ENCODE measurements at regions not wholly inside any gene's neighbourhood (a gene's known extent, or its start where the extent isn't known, plus 50 kb on each side); places are given as distances from the start of the nearest gene placed in this dataset.

- DNase-seq (ENCODE audit: low read depth in 2 of 2) = no peak
Observed at GRCh38 chr14:65250162-65250495, 147.8 kb upstream of the MAX start.

- DNase-seq (ENCODE audit: low read depth in 2 of 2) = peak; percentile 88 to 89
Observed at GRCh38 chr14:65251213-65251612, 148.9 kb upstream of the MAX start.

- no peak for DNase-seq (ENCODE audit: low read depth in 2 of 2)
Observed at GRCh38 chr14:65252482-65253255, 150.4 kb upstream of the MAX start.

- DNase-seq (ENCODE audit: low read depth in 2 of 2) = no peak
Observed at GRCh38 chr14:65255029-65255545, 152.8 kb upstream of the MAX start.

GRCh38 chr14:65255583-65256461 is 153.5 kb upstream of the MAX start:
- no peak for DNase-seq (ENCODE audit: low read depth in 2 of 2)

- no peak for DNase-seq (ENCODE audit: low read depth in 2 of 2)
Observed at GRCh38 chr14:65256714-65257113, 154.4 kb upstream of the MAX start.

GRCh38 chr14:65257425-65257824 is 155.1 kb upstream of the FUT8 start:
- no peak for DNase-seq (ENCODE audit: low read depth in 2 of 2)

GRCh38 chr14:65258391-65258790 is 154.1 kb upstream of the FUT8 start:
- DNase-seq (ENCODE audit: low read depth in 2 of 2) = no peak

GRCh38 chr14:65259000-65259399 is 153.5 kb upstream of the FUT8 start:
- DNase-seq (ENCODE audit: low read depth in 2 of 2) = no peak

GRCh38 chr14:65260786-65261185 is 151.7 kb upstream of the FUT8 start:
- peak in 1 of 2 experiments; percentile 69 for DNase-seq (ENCODE audit: low read depth in 2 of 2)

- no peak for DNase-seq (ENCODE audit: low read depth in 2 of 2)
Observed at GRCh38 chr14:65261425-65261920, 151.1 kb upstream of the FUT8 start.

- DNase-seq (ENCODE audit: low read depth in 2 of 2) = no peak
Observed at GRCh38 chr14:65261946-65262345, 150.6 kb upstream of the FUT8 start.

- DNase-seq (ENCODE audit: low read depth in 2 of 2) = no peak
Observed at GRCh38 chr14:65263177-65263788, 149.2 kb upstream of the FUT8 start.

- DNase-seq (ENCODE audit: low read depth in 2 of 2) = no peak
Observed at GRCh38 chr14:65267856-65268255, 144.7 kb upstream of the FUT8 start.

- DNase-seq (ENCODE audit: low read depth in 2 of 2) = no peak
Observed at GRCh38 chr14:65268594-65268993, 143.9 kb upstream of the FUT8 start.

GRCh38 chr14:65269732-65270131 is 142.8 kb upstream of the FUT8 start:
- DNase-seq (ENCODE audit: low read depth in 2 of 2) = no peak

- DNase-seq (ENCODE audit: low read depth in 2 of 2) = no peak
Observed at GRCh38 chr14:65277027-65277426, 135.5 kb upstream of the FUT8 start.

- DNase-seq (ENCODE audit: low read depth in 2 of 2) = no peak
Observed at GRCh38 chr14:65277580-65278270, 134.8 kb upstream of the FUT8 start.

- no peak for DNase-seq (ENCODE audit: low read depth in 2 of 2)
Observed at GRCh38 chr14:65278589-65278988, 133.9 kb upstream of the FUT8 start.

- DNase-seq (ENCODE audit: low read depth in 2 of 2) = no peak
Observed at GRCh38 chr14:65279510-65279909, 133.0 kb upstream of the FUT8 start.

GRCh38 chr14:65279958-65280357 is 132.6 kb upstream of the FUT8 start:
- DNase-seq (ENCODE audit: low read depth in 2 of 2) = no peak

GRCh38 chr14:65280653-65281052 is 131.9 kb upstream of the FUT8 start:
- no peak for DNase-seq (ENCODE audit: low read depth in 2 of 2)

All from fibroblast of skin of left quadriceps (primary cell).